ENCODE measurements at regions not wholly inside any gene's neighbourhood (a gene's known extent, or its start where the extent isn't known, plus 50 kb on each side); places are given as distances from the start of the nearest gene placed in this dataset.
A peak's percentile ranks its signal among the peaks of the same experiment; 100 is the strongest.
"Not testable (repeated sequence)": the region's sequence is repeated elsewhere in the genome, so short reads cannot be mapped to it uniquely, and the experiment has no call there.

GRCh38 chr13:44848920-44849676 is 140.2 kb downstream of the NUFIP1 start:
- peak; percentile 7 for DNase-seq (ENCODE audit: low spot score)

- not testable (repeated sequence) for DNase-seq (ENCODE audit: low spot score)
Measured at GRCh38 chr13:44845281-44846058, 143.8 kb downstream of the NUFIP1 start.

GRCh38 chr13:44844786-44845185 is 144.5 kb downstream of the NUFIP1 start:
- DNase-seq (ENCODE audit: low spot score): no peak

GRCh38 chr13:44843403-44843802 is 145.9 kb downstream of the NUFIP1 start:
- DNase-seq (ENCODE audit: low spot score): no peak

GRCh38 chr13:44842158-44842557 is 147.1 kb downstream of the NUFIP1 start:
- no peak for DNase-seq (ENCODE audit: low spot score)

- no peak for DNase-seq (ENCODE audit: low spot score)
Measured at GRCh38 chr13:44840131-44840530, 149.1 kb downstream of the NUFIP1 start.

GRCh38 chr13:44837250-44837649 is 152.0 kb downstream of the NUFIP1 start:
- DNase-seq (ENCODE audit: low spot score): no peak

- DNase-seq (ENCODE audit: low spot score): no peak
Measured at GRCh38 chr13:44834404-44834803, 154.9 kb downstream of the NUFIP1 start.

GRCh38 chr13:44833626-44834025 is 155.6 kb downstream of the NUFIP1 start:
- no peak for DNase-seq (ENCODE audit: low spot score)

GRCh38 chr13:44833139-44833538 is 156.1 kb downstream of the NUFIP1 start:
- DNase-seq (ENCODE audit: low spot score): no peak

- no peak for DNase-seq (ENCODE audit: low spot score)
Measured at GRCh38 chr13:44826591-44827350, 162.5 kb downstream of the NUFIP1 start.

GRCh38 chr13:44825953-44826352 is 163.3 kb downstream of the NUFIP1 start:
- no peak for DNase-seq (ENCODE audit: low spot score)

- not testable (repeated sequence) for DNase-seq (ENCODE audit: low spot score)
Measured at GRCh38 chr13:44823555-44823954, 165.7 kb downstream of the NUFIP1 start.

GRCh38 chr13:44822291-44822690 is 167.0 kb downstream of the NUFIP1 start:
- no peak for DNase-seq (ENCODE audit: low spot score)

- DNase-seq (ENCODE audit: low spot score): no peak
Measured at GRCh38 chr13:44819772-44820171, 169.5 kb downstream of the NUFIP1 start.

GRCh38 chr13:44819245-44819644 is 170.0 kb downstream of the NUFIP1 start:
- no peak for DNase-seq (ENCODE audit: low spot score)

GRCh38 chr13:44818428-44818827 is 170.8 kb downstream of the NUFIP1 start:
- DNase-seq (ENCODE audit: low spot score): no peak

GRCh38 chr13:44818016-44818415 is 171.3 kb downstream of the NUFIP1 start:
- no peak for DNase-seq (ENCODE audit: low spot score)

GRCh38 chr13:44817131-44817671 is 172.1 kb downstream of the NUFIP1 start:
- no peak for DNase-seq (ENCODE audit: low spot score)

GRCh38 chr13:44816701-44817100 is 172.6 kb downstream of the NUFIP1 start:
- DNase-seq (ENCODE audit: low spot score): no peak

- no peak for DNase-seq (ENCODE audit: low spot score)
Measured at GRCh38 chr13:44815623-44816022, 173.6 kb downstream of the NUFIP1 start.

GRCh38 chr13:44814836-44815235 is 174.4 kb downstream of the NUFIP1 start:
- no peak for DNase-seq (ENCODE audit: low spot score)
